NCI-H460 (cell line): ENCODE measurements at regions not wholly inside any gene's neighbourhood (a gene's known extent, or its start where the extent isn't known, plus 50 kb on each side); places are given as distances from the start of the nearest gene placed in this dataset.
"Not testable (repeated sequence)": the region's sequence is repeated elsewhere in the genome, so short reads cannot be mapped to it uniquely, and the experiment has no call there.

Source experiments
- DNase-seq: peaks from one replicate; pipeline ENCODE4 v3.0.0-alpha.2; 2016; ENCODE audit warnings: low read depth; ENCODE audit errors: extremely low read depth

GRCh38 chr2:65762068-65762467, 329.7 kb upstream of the SPRED2 start:
- no peak for DNase-seq

GRCh38 chr2:65754219-65754618, 321.8 kb upstream of the SPRED2 start:
- no peak for DNase-seq

- no peak for DNase-seq
Observed at GRCh38 chr2:65751408-65751807, 319.0 kb upstream of the SPRED2 start.

- no peak for DNase-seq
Observed at GRCh38 chr2:65749545-65749944, 317.1 kb upstream of the SPRED2 start.

GRCh38 chr2:65747875-65748274, 315.5 kb upstream of the SPRED2 start:
- DNase-seq: not testable (repeated sequence)

GRCh38 chr2:65746931-65747675, 314.7 kb upstream of the SPRED2 start:
- DNase-seq: no peak

- no peak for DNase-seq
Observed at GRCh38 chr2:65744477-65745200, 312.2 kb upstream of the SPRED2 start.

GRCh38 chr2:65742977-65743376, 310.6 kb upstream of the SPRED2 start:
- DNase-seq: no peak

GRCh38 chr2:65739927-65740326, 307.5 kb upstream of the SPRED2 start:
- no peak for DNase-seq

GRCh38 chr2:65737452-65738011, 305.1 kb upstream of the SPRED2 start:
- no peak for DNase-seq

GRCh38 chr2:65731476-65731875, 299.1 kb upstream of the SPRED2 start:
- no peak for DNase-seq

- DNase-seq: no peak
Observed at GRCh38 chr2:65730186-65730585, 297.8 kb upstream of the SPRED2 start.

- DNase-seq: no peak
Observed at GRCh38 chr2:65729246-65729645, 296.8 kb upstream of the SPRED2 start.

- no peak for DNase-seq
Observed at GRCh38 chr2:65728477-65729180, 296.2 kb upstream of the SPRED2 start.

GRCh38 chr2:65727816-65728215, 295.4 kb upstream of the SPRED2 start:
- DNase-seq: no peak

- DNase-seq: no peak
Observed at GRCh38 chr2:65727381-65727780, 295.0 kb upstream of the SPRED2 start.

- no peak for DNase-seq
Observed at GRCh38 chr2:65724752-65725151, 292.4 kb upstream of the SPRED2 start.

- no peak for DNase-seq
Observed at GRCh38 chr2:65724336-65724735, 291.9 kb upstream of the SPRED2 start.

GRCh38 chr2:65722028-65722778, 289.8 kb upstream of the SPRED2 start:
- DNase-seq: no peak

- no peak for DNase-seq
Observed at GRCh38 chr2:65716698-65717097, 284.3 kb upstream of the SPRED2 start.

GRCh38 chr2:65715323-65715722, 282.9 kb upstream of the SPRED2 start:
- no peak for DNase-seq
